GM12878 (cell line): ENCODE measurements at regions not wholly inside any gene's neighbourhood (a gene's known extent, or its start where the extent isn't known, plus 50 kb on each side); places are given as distances from the start of the nearest gene placed in this dataset.

Source experiments
- ATAC-seq: fragments of 200-7000 bp; cut with Tn5 transposase; 3 replicates; pipeline ENCODE4 v1.9.1; 2020; ENCODE audit warnings: mild to moderate bottlenecking, moderate library complexity
- BruUV-seq: library from RNA; stranded (reverse); fragments of 400-500 nt; replicated peaks from 2 replicates; lab custom pipeline; 2021; lab: Mats Ljungman, UMichigan
- CTCF ChIA-PET: fragments of 300-600 bp; sonication (Branson Sonifier 250); formaldehyde crosslinking; extraction: SDS; loops from one replicate; lab custom pipeline; 2021; ENCODE audit warnings: inconsistent platforms; lab: Yijun Ruan, JAX
- POLR2A ChIA-PET: fragments of 350-600 bp; formaldehyde crosslinking; extraction: SDS; loops from one replicate; lab custom pipeline; 2021; ENCODE audit warnings: inconsistent platforms; lab: Charles Lee
- RAD21 ChIA-PET: fragments of 300-600 bp; sonication (Branson Sonifier 250); formaldehyde crosslinking; loops from one replicate; lab custom pipeline; 2023; ENCODE audit warnings: antibody characterized with exemption; ENCODE audit not compliant: unreplicated experiment; lab: Charles Lee
- SMC1A ChIA-PET: fragments of 300-600 bp; sonication (Branson Sonifier 250); formaldehyde crosslinking; loops from one replicate; lab custom pipeline; 2023; ENCODE audit not compliant: unreplicated experiment, uncharacterized antibody; lab: Charles Lee
- DNase-seq: peaks from one replicate; pipeline ENCODE4 v3.0.0-alpha.2; 2011; ENCODE audit warnings: low read depth, low spot score
- FAIRE-seq: peaks from 3 replicates; lab custom pipeline; 2011; peaks lifted over from hg19 to GRCh38; lab: Jason Lieb, UNC
- H2AFZ ChIP-seq: 2 replicates; pipeline ENCODE4 v1.6.0; 2011; ENCODE audit warnings: low read depth, low read length, control low read depth; ENCODE audit not compliant: control insufficient read depth
- H3K27ac ChIP-seq: 2 replicates; pipeline ENCODE4 v1.5.1; 2011; ENCODE audit warnings: control low read depth; ENCODE audit not compliant: control insufficient read depth, insufficient read depth
- H3K27me3 ChIP-seq, 2 experiments: replicated peaks in 1 of 2; 2 replicates each; pipeline versions ENCODE4 v1.6.0 to v1.6.1; 2011; ENCODE audit warnings: low read length in 1 of 2; ENCODE audit not compliant: control insufficient read depth in 2 of 2, insufficient read depth in 2 of 2
- H3K36me3 ChIP-seq, 2 experiments: 2 replicates each; pipeline ENCODE4 v1.5.1; 2011; ENCODE audit warnings: low read length in 1 of 2; ENCODE audit not compliant: control insufficient read depth in 2 of 2, insufficient read depth in 2 of 2
- H3K4me1 ChIP-seq: 2 replicates; pipeline ENCODE4 v1.6.1; 2011; ENCODE audit warnings: mild to moderate bottlenecking, low read length, moderate library complexity, mixed read lengths; ENCODE audit not compliant: control insufficient read depth, insufficient read depth
- H3K4me2 ChIP-seq: 2 replicates; pipeline ENCODE4 v1.6.0; 2011; ENCODE audit warnings: control low read depth; ENCODE audit not compliant: control insufficient read depth, insufficient read depth
- H3K4me3 ChIP-seq: fragments of 200-600 bp; sonication (generic); 2 replicates; pipeline ENCODE4 v1.5.1; 2016
- H3K79me2 ChIP-seq: 2 replicates; pipeline ENCODE4 v1.6.0; 2011; ENCODE audit warnings: low read length; ENCODE audit not compliant: control insufficient read depth, insufficient read depth
- H3K9ac ChIP-seq: 2 replicates; pipeline ENCODE4 v1.8.0; 2011; ENCODE audit warnings: low read length, control low read depth, mixed read lengths; ENCODE audit not compliant: control insufficient read depth, insufficient read depth
- H3K9me3 ChIP-seq: replicated peaks from 3 replicates; pipeline ENCODE4 v1.5.1; 2011; ENCODE audit warnings: mild to moderate bottlenecking, low read length; ENCODE audit not compliant: control insufficient read depth, insufficient read depth
- H4K20me1 ChIP-seq: 2 replicates; pipeline ENCODE4 v1.6.0; 2011; ENCODE audit not compliant: control insufficient read depth, insufficient read depth
- BACH1 ChIP-seq: fragments of 450-650 bp; IDR thresholded peaks from 2 replicates; pipeline ENCODE4 v1.6.1; 2017; ENCODE audit warnings: mild to moderate bottlenecking, borderline replicate concordance
- MXI1 ChIP-seq: fragments of 150-350 bp; IDR thresholded peaks from 2 replicates; pipeline ENCODE4 v1.6.1; 2011; ENCODE audit warnings: low read depth, mild to moderate bottlenecking, inconsistent platforms, low read length, improper control_type of control experiment
- NFIC ChIP-seq: IDR thresholded peaks from 2 replicates; pipeline ENCODE4 v1.6.1; 2012; ENCODE audit warnings: low read depth, mild to moderate bottlenecking, inconsistent platforms, low read length, moderate library complexity
- POU2F2 ChIP-seq: IDR thresholded peaks from 3 replicates; pipeline ENCODE4 v1.6.1; 2011; ENCODE audit warnings: low read depth, mild to moderate bottlenecking, low read length, borderline replicate concordance
- WRNIP1 ChIP-seq: IDR thresholded peaks from 2 replicates; pipeline ENCODE4 v1.6.1; 2011; ENCODE audit warnings: low read depth, low read length, improper control_type of control experiment, borderline replicate concordance
- YBX1 ChIP-seq: fragments of 450-650 bp; IDR thresholded peaks from 2 replicates; pipeline ENCODE4 v1.6.1; 2016; ENCODE audit warnings: antibody characterized with exemption
- ZNF384 ChIP-seq: IDR thresholded peaks from 2 replicates; pipeline ENCODE4 v1.6.1; 2012; ENCODE audit warnings: low read depth, mild to moderate bottlenecking, low read length, improper control_type of control experiment, borderline replicate concordance
- WGBS: methylation state at CpG from one replicate; pipeline ENCODE4 v1.1.6; 2016; ENCODE audit warnings: low lambda C conversion rate; ENCODE audit not compliant: insufficient replicate concordance, insufficient coverage; ENCODE audit errors: missing lambda C conversion rate; 5-methylcytosine and 5-hydroxymethylcytosine counted together
- in situ Hi-C: fragments of 300-500 bp; cut with MboI; formaldehyde crosslinking; loops from 9 replicates; pipeline ENCODE4 v1.14.3; 2018; ENCODE audit warnings: mixed read lengths
- intact Hi-C: fragments of 100-400 bp; cut with micrococcal nuclease; formaldehyde crosslinking; loops from one replicate; pipeline ENCODE4 v1.14.2; 2022; ENCODE audit not compliant: unreplicated experiment
- TF ChIP-seq, protein P1 (sequence below): fragments of 450-650 bp; IDR thresholded peaks from 2 replicates; pipeline ENCODE4 v1.6.1; 2016; ENCODE audit warnings: mild to moderate bottlenecking, moderate library complexity, borderline replicate concordance
- TF ChIP-seq, protein P2 (sequence below): fragments of 450-650 bp; IDR thresholded peaks from 2 replicates; pipeline ENCODE4 v1.6.1; 2017; ENCODE audit warnings: mild to moderate bottlenecking
- TF ChIP-seq, protein P3 (sequence below): IDR thresholded peaks from 2 replicates; pipeline ENCODE4 v1.6.1; 2011; ENCODE audit warnings: low read depth, low read length, improper control_type of control experiment, borderline replicate concordance

DNA sequence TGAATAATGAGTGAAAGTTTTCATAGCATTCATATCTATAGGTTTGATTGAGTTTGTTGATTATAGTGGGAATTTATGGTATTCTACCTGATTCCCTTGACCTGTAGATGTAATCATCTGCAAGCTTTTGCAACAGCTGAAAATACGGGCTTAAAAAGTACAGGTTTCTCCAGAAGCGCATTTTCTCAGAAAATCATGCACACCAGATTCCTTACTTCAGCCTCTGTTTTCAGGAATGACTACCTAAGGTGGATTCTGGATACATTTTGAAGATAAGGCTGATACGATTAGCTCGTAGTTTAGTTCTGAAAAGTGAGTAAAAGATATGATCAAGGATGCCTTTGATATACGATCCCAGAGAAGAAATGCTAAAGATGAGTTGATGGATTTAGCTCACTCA lies 694.8 kb upstream of the CDH10 start:
- no TSS peak for BruUV-seq
- ChIA-PET CTCF (interaction anchor here (1.0 kb wide), 1 partner anchor 22 kb away, joined by 3 read pairs; no protein-coding TSS in a partner anchor), SMC1A (no interaction called here), POLR2A (no interaction called here), RAD21 (no interaction called here)
- DNase-seq (no peak), FAIRE-seq (no peak), ATAC-seq (no peak)
- in situ Hi-C loops = no loop called here
- Histone ChIP-seq H3K4me2 (no peak overlapping the region), H2AFZ (no peak overlapping the region), H3K4me3 (no peak overlapping the region), H3K36me3 (no peaks in the 10 kb centered on the region), H3K27ac (no peak overlapping the region), H3K79me2 (no peaks in the 10 kb centered on the region), H3K9ac (no peak overlapping the region), H4K20me1 (no peaks in the 10 kb centered on the region), H3K9me3 (no peaks in the 10 kb centered on the region), H3K4me1 (no peaks in the 10 kb centered on the region), H3K27me3 (no peaks in the 10 kb centered on the region)
- intact Hi-C loops = no loop called here
- WGBS = 33% methylated on average over 5 of the region's 5 CpGs
- TF ChIP-seq POU2F2 (no peak), YBX1 (no peak), ZNF384 (no peak), MXI1 (no peak), BACH1 (no peak), WRNIP1 (no peak), NFIC (no peak)
- TF ChIP-seq, protein P1, sequence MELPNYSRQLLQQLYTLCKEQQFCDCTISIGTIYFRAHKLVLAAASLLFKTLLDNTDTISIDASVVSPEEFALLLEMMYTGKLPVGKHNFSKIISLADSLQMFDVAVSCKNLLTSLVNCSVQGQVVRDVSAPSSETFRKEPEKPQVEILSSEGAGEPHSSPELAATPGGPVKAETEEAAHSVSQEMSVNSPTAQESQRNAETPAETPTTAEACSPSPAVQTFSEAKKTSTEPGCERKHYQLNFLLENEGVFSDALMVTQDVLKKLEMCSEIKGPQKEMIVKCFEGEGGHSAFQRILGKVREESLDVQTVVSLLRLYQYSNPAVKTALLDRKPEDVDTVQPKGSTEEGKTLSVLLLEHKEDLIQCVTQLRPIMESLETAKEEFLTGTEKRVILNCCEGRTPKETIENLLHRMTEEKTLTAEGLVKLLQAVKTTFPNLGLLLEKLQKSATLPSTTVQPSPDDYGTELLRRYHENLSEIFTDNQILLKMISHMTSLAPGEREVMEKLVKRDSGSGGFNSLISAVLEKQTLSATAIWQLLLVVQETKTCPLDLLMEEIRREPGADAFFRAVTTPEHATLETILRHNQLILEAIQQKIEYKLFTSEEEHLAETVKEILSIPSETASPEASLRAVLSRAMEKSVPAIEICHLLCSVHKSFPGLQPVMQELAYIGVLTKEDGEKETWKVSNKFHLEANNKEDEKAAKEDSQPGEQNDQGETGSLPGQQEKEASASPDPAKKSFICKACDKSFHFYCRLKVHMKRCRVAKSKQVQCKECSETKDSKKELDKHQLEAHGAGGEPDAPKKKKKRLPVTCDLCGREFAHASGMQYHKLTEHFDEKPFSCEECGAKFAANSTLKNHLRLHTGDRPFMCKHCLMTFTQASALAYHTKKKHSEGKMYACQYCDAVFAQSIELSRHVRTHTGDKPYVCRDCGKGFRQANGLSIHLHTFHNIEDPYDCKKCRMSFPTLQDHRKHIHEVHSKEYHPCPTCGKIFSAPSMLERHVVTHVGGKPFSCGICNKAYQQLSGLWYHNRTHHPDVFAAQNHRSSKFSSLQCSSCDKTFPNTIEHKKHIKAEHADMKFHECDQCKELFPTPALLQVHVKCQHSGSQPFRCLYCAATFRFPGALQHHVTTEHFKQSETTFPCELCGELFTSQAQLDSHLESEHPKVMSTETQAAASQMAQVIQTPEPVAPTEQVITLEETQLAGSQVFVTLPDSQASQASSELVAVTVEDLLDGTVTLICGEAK = no peak
- TF ChIP-seq, protein P2, sequence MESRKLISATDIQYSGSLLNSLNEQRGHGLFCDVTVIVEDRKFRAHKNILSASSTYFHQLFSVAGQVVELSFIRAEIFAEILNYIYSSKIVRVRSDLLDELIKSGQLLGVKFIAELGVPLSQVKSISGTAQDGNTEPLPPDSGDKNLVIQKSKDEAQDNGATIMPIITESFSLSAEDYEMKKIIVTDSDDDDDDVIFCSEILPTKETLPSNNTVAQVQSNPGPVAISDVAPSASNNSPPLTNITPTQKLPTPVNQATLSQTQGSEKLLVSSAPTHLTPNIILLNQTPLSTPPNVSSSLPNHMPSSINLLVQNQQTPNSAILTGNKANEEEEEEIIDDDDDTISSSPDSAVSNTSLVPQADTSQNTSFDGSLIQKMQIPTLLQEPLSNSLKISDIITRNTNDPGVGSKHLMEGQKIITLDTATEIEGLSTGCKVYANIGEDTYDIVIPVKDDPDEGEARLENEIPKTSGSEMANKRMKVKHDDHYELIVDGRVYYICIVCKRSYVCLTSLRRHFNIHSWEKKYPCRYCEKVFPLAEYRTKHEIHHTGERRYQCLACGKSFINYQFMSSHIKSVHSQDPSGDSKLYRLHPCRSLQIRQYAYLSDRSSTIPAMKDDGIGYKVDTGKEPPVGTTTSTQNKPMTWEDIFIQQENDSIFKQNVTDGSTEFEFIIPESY = no peak
- TF ChIP-seq, protein P3, sequence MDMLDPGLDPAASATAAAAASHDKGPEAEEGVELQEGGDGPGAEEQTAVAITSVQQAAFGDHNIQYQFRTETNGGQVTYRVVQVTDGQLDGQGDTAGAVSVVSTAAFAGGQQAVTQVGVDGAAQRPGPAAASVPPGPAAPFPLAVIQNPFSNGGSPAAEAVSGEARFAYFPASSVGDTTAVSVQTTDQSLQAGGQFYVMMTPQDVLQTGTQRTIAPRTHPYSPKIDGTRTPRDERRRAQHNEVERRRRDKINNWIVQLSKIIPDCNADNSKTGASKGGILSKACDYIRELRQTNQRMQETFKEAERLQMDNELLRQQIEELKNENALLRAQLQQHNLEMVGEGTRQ = no peak
